ENCODE measurements at regions not wholly inside any gene's neighbourhood (a gene's known extent, or its start where the extent isn't known, plus 50 kb on each side); places are given as distances from the start of the nearest gene placed in this dataset.

GRCh38 chr5:73273379-73274050 is 100.5 kb downstream of the TMEM174 start:
- TF ChIP-seq CTCF (optimal IDR thresholded peaks at IDR 0.05 in 1 of 3, IDR thresholded peaks at IDR 0.05 in 1 of 3, conservative IDR thresholded peaks at IDR 0.05 in 1 of 3; ENCODE audit: extremely low read depth in 1 of 3, insufficient read depth in 2 of 3, low read length in 3 of 3): no peak
- TF ChIP-seq EZH2 (IDR thresholded peaks at IDR 0.05; ENCODE audit: low read length): no peak
